NOMO-1 treated with DMSO at 0.1 percent for 48 hours (cell line): ENCODE measurements at regions not wholly inside any gene's neighbourhood (a gene's known extent, or its start where the extent isn't known, plus 50 kb on each side); places are given as distances from the start of the nearest gene placed in this dataset.

Experiments used
- DNase-seq: peaks from one replicate; lab custom pipeline; 2025; ENCODE audit not compliant: unreplicated experiment; lab: John Stamatoyannopoulos, UW

DNA sequence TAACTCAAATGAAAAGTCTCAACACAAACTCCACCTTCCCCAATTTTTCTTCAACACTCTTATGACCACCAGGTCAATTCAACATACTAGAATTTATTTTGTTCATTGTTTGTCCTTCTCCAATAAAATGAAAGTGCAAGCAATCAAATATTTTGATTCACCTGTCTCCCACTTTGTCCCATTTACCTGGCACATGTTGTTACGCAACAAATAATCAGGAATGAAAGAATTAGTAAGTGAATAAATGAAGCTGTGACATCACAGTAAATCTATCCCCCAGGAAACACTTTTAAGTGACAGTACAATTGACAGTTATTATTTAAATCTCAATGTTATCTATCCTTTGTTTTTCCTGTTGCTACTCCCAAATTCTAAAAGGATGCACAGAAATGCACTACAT lies 393.7 kb upstream of the OPRM1 start:
- DNase-seq = no peak

DNA sequence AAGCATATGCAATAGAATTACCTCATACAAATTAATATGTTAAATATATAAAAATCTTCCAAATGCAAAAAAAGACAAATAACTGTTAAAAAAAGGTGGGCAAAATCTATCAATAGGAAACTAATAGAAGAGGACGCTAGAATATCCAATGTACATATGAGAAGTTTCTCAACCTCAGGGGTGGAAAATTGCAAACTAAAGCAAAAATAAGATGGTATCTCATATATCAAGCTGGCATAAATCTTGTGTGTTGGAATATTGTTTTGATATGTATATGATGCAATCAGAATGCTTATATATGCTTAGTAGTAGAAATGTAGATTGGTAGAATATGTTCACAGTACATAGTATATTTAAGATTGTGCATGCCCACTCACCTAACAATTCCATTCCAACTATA lies 395.0 kb upstream of the OPRM1 start:
- no peak for DNase-seq

DNA sequence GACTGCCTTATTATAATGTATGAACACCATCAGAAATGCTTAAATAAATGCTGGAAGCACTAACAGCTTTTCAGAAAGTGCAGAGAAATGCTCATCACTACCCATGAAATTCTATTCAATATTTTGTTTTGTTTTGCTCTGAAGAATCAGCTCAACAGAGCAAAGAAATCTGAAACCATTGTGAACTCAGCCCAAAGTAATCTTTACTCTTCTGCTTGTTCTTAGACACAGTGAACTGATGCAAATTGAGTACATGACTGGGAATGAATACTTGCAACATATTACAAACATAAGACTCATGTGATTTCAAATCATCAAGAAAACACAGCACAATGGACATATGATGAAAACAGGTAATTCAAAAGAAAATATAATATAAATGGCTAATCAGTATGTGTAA lies 404.6 kb upstream of the OPRM1 start:
- DNase-seq = no peak

DNA sequence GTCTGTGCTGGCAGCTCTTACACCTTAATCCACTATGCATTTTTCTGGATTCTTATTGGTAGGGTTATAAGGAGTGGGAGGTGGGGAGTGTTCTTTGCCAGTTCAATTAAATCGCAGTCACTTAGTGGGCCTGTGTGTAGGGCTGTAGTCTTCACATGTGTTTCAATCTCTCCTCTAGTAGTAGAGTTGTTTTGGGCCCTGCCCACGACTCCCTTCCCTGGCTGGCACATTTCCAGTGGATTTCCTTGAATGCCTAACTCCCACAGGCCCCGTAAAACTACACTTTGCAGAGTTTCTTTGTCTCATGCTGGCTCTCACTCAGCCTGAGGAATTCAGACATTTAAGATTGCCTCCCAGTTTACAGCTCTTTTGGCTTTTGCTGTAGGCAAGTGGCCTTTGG lies 414.0 kb upstream of the OPRM1 start:
- no peak for DNase-seq

DNA sequence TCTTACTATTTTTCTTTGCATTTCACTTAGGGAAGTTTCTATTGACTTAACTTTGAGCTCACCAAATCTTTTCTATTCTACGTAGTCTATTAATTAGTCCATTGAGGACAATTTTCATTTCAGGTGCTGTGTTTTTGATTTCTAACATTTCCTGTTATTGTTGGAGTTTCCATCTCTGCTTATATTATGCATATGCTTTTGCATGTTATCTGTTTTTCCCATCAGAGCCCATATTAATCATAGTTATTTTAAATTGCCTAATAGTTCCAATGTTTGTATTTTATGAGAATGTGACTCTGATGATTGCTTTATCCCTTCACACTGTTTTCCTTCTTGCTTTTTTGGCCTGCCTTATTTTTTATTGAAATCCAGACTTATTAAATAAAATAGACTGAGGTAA lies 414.5 kb upstream of the OPRM1 start:
- no peak for DNase-seq

DNA sequence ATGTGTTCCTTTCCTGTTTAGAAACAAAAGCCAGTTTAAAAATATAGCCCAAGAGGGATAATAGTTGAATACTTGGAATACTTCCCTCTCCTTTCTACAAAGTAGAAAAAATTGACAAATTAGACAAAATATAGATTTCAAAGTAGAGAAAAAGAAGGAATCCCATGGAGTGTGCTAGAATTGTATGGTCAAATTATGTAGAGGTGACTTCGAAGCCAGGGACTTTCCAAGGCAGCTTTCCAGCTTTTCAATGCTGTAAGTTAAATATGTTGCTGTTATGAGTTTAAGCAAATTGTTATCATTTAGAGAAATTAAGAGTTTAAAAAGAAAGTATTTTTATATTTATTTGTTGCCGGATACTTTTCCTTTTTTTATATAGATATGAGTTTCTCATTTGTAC lies 415.5 kb upstream of the OPRM1 start:
- DNase-seq = no peak

DNA sequence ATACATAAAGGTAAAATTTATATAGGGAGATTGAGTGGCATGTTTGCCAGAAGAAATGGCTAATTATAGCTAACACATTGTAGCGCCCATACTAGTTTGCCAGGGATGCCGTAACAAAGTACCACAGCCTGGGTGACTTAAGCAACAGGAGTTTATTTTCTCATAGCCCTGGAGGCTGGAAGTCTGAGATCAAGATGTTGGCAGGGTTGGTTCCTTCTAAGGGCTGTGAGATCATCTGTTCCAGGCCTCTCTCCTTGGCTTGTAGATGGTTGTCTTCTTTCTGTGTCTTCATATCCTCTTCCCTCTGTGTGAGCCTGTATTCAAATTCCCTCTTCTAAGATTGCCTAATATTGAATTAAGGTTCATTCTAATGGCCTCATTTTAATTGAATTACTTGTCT lies 417.5 kb upstream of the OPRM1 start:
- no peak for DNase-seq

DNA sequence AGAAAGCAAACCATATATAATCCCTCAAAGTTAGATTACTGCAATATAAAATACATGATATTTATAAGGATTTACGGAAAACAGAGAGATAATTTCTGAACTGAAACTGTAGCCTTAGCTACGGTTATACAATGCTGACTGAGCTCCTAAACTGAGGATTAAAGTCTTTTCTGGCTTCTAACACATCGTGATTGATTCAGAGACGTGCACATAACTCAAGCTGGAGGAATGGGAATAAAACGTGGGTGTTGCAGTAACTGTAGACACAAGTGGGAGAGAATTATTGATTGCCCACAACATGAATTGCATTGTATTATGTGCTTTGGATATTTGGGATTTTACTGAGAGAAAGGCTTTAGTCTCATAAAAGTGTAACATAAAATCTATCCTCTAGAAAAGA lies 418.0 kb upstream of the OPRM1 start:
- DNase-seq = no peak

DNA sequence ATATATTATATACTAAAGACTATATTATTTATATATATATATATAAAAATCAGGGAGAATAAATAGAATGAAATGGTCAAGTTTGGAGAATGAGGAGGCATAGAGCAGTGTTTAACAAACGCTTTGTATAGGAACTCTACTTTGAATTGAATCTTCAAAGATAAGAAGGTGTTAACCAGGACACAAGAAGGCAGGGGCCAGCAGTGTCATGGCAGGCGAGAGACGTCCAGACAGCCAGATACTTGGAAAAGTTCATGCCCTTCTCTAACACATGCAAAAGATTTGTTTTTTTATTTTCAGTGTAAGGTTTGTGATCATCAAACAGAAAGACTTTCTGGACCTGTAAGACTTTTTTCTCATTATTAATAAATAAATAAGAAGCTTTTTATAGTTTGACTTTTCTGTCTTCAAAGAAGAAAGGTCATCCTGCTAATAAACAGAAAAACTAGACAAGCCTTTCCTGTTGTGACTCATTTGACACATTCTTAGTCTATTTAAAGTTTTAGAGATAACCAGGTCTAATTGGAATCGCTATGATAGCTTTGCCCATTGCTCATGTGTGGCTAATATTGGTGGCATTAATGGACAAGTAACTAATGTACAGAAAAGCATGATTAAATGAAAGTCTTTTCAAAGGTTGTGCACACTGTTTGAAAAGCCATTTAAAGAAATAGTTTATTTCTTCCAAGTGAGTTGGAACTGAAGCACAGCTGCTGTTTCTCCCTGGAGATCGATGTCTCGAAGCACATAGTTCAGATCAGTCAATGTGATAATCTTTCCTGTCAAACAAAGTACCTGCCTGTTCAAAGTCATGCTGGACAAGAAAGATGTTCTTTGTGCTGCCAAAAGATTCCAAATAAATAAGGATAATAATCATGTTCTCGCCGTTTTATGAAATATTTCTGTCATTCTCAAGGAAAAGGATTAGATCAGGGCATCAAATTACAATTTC lies 420.4 kb upstream of the OPRM1 start:
- DNase-seq = no peak

DNA sequence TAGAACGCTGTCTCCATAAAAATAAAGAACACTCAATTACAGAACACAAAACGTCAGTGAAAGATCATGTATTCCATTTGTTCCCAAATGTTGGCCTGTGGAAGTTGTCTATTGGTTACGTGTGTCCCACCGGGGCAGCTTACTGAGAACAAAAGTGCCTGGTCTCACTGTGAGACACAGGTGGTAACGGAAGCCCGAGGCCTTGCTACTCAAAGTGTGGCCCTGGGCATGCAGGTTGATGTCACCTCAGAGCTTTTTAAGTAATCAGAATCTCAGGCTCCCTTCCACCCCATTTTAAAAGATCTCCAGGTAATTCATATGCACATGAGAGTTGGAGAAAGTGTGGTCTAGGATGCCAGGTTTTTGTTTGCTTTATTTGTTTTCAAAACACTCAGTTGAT lies 422.5 kb upstream of the OPRM1 start:
- DNase-seq = no peak

DNA sequence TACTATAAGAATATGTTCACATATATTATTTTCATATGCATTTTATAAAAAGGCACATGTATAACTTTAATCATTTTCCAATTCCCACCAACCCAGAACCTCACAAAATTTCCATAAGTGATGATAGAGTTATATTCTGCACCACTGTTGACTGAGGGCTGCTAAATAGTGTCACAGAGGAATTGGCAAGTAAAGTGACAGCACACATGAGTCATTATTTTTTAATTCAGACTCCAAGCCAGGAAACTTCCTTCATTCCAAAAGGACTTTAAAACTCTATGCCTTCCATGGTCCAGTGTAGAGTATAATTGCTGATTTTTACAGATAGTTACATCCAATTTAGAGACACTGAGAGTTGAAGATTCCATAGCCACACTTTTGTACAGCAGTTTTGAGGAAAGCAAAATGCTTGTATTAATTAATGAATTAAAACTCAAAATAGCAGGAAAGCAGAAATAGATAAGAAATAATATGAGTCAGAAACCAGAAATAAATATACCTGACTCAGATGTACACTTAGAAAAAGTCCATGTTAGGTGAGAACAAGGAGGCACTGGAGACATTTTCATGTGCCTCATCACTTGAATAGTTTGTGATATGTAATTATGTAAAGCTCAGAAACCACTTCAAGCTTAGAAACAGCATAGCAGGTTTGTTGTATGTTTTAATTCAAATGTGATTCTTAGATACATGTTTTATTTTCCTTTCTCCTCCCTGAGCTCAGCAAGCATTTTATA lies 425.2 kb upstream of the OPRM1 start:
- DNase-seq = no peak

DNA sequence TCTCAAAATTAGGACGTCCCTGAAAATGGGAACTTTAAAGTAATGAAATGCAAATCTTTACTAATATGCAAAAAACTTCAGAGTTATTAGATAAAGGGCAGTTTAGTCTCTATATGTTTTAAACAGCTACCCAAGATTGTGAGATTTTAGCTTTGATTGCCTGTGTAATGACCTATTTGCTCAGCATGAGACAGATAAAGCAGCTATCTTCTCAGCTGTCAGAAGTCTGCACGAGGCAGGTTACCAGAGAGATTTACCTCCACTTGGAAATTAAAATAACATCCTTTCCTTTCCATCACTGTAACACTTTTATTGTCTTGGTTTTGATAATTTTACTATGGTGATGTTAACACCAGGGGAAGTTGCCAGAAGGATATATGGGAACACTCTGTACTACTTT lies 436.6 kb upstream of the OPRM1 start:
- no peak for DNase-seq

DNA sequence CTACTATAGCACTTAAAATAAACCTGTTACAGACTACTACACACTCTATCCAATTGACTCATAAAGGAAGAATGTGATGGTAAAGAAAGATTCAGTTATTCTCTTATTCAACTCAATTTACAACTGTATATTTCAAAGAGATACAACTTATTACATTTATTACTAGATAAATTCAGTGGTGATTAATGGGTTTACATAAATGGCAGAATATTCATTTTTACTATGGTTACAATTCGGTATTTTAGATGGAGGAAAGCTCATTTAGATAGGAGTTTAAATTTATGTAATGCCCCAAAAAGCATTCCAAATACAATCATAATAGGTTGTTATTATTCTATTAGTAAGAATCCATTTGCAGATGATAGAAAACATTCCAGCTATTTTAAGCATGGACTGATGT lies 439.1 kb upstream of the OPRM1 start:
- no peak for DNase-seq

DNA sequence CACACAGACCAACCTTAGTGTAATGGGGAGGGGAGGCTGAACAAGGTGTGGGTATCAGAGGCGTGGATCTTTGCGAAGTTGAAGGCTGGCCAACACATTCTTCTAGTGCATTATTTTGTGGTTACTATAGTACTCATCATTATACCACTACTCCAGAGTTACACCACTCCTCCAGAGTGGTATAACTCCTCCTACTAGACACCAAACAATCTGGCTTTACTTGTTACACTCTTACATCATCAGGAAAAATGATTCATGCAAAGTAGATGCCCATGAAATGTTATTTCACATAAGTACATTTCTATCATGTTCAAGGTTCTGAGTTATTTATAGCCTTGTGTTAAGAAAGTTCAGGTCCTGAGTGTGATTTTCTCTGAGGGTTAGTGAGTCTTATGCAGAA lies 443.1 kb upstream of the OPRM1 start:
- no peak for DNase-seq

DNA sequence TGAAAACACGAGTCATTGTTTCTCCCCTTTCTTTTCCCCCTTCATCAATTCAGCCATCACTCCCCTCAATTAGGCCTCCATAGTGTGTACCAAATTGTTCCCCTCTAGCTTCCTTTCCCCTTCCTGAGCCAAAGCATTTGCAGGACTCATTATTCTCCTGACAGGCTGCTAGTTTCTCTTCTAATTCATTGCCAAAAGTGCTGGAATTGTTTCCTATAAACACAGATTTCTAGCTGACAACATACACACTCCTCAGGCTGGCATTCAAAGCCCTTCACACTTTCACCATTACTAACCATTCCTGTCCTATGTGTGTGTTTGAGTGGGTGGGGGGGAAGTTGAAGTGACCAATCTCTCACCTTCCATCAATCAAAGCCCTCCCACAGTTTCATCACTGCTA lies 444.2 kb upstream of the OPRM1 start:
- DNase-seq = no peak

DNA sequence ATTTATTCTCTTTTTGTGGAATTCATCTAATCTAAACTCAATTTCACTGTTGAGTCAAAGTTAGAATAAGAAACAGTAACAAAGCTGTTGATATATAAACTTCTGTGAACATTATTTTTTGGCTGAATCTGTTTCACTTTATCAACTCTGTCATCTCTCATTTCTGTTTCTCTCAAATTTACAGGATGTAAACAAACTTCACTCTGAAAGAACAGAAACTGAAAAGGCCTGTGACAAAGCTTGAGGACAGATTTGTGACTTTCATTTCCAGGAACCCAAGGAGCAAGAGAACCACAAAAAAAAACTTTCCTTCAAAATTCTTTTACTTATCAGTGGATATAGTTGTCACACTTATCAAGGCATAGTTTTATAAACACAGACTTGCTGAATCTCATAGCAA lies 447.9 kb upstream of the OPRM1 start:
- no peak for DNase-seq

DNA sequence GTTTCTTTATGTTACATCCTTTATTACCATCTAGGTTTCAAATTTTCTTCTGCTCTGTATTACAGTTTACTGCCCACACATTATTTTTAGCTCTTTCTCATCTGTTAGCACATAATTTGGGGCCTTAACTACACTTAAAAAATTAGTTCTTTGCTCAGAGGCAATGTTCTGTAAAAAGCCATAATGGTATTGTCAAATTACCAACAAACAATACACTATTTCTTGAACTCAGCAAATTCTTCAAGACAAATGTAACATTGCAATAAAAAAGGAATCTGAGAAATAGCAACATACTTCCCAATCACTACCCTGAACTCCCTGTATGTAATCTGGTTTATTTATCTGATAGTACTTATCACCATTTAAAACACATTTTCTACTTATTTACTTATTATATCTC lies 448.6 kb upstream of the OPRM1 start:
- no peak for DNase-seq

DNA sequence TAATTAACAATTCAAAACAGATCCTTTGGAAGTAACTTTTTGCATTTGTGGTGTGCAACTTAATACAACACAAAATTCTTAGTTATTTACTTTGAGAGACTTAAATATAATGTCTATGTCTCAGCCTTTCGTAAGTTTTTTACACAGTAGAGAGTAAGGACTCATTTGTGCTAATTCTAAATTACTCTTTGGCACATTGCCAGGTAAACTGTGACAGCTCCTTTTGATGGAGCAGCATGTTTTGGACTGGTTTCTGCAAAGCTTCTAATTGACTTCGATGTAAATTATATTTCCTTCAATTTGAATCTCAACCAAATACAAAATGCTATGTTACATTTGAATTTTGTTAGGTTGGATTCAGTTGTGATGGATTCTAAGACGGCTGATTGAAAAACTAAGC lies 450.7 kb upstream of the OPRM1 start:
- DNase-seq = no peak

DNA sequence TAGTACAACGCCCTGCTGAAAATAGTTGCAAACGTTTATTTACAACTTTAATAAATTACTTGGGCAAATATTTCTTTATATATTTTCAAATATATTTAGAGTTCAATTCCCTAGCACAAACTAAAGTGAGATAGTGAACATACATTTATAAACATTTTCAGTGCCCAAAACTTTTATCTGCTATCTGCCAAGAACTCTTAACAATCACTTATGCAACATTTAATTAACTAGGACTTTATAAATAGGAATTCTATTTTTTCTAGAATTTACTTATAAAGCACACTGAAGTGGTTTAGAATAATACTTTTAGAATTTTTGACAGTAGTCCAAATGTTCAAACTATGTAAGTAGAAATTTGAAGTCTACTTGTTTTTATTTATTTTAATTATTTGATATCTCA lies 452.6 kb upstream of the RGS17 start:
- no peak for DNase-seq

DNA sequence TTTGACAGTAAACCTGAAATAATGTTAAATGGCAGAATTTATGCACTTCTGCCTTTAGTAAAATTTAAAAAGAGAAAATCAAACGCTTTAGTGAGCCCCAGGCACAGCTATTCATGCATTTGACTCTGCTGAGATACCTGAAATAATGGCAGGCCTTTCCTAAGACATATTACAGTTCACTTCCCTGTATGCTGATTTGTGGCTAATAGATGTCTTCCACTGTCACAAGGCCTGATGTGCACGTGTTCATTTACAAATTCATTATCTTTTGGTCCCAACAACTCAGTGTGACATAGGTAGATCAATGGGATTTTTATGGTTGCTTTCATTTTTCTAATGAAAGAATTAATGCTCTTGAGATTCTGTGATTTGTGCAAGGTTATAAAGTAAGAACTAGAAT lies 449.7 kb upstream of the RGS17 start:
- DNase-seq = no peak

DNA sequence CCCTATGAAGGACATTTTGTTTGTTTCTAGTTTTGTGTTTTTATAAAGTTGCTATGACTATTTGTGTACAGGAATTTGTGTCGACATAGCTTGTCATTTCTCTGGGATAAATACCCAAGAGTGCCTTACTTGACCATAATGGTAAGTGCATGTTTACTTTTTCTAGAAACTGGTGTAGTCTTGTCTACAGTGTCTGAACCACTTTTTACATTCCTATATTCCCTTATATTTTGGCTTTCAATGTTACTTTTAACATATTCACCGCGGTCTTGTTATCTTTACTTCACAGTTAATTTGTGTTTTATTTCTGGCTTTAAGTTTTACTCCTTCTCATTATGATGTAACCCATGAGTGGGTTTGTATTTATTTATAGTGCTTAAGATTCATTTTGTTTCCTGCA lies 444.4 kb upstream of the RGS17 start:
- no peak for DNase-seq

DNA sequence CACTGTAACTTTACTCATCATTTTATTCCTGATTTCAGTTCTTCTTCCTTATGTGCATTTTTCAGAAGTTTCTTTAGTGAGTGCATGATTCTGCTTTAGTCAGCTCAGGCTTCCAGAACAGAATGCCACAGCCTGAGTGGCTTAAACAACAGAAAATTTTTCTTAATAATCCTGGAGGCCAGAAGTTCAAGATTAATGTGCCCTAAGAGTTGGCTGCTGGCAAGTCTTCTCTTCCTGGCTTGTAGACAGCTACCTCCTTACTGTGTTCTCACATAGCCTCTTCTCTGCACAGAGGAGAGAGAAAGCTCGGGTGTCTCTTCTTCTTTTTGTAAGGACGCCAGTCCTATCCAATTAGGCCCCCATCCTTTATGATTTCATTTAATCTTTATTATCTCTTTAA lies 443.1 kb upstream of the RGS17 start:
- no peak for DNase-seq

DNA sequence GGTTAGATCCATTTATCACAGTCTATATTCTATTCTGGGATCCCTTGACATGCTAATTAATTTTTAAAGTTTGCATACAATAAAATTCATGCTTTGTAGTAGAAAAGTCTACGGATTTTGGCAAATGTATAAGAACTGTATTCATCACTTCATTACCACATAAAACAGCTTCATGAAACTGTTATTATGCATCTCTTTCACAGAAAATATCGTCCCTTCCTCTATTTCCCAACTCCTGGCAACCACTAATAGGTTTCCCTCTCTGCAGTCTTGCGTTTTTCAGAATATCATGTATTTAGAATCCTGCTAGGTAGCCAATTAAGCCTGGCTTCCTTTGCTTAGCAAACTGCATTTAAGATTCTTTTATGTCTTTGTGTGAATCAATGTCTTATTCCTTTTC lies 441.3 kb upstream of the RGS17 start:
- DNase-seq = no peak
